Lung (tissue), 11 donors: ENCODE measurements at regions not wholly inside any gene's neighbourhood (a gene's known extent, or its start where the extent isn't known, plus 50 kb on each side); places are given as distances from the start of the nearest gene placed in this dataset.

Experiments used
- ATAC-seq: fragments of 200-7000 bp; cut with Tn5 transposase; one replicate; pipeline ENCODE4 v1.9.1; 2020; ENCODE audit warnings: moderate number of reproducible peaks; ENCODE audit not compliant: insufficient read depth, low FRiP score
- DNase-seq, 3 donors: peaks; one replicate each; pipeline ENCODE4 v3.0.0-alpha.2; 2013 to 2017
- H3K27ac ChIP-seq, 2 donors: one replicate each; pipeline ENCODE4 v1.5.1; 2013; ENCODE audit warnings: mild to moderate bottlenecking in 2 of 2, moderate library complexity in 2 of 2, control low read depth in 1 of 2, inconsistent platforms in 1 of 2, low read depth in 1 of 2, low read length in 1 of 2
- H3K27me3 ChIP-seq, 3 donors: one replicate each; pipeline ENCODE4 v1.5.1; 2013; ENCODE audit warnings: low read length in 2 of 3; ENCODE audit not compliant: control insufficient read depth in 3 of 3, insufficient read depth in 3 of 3
- H3K36me3 ChIP-seq, 4 donors: one replicate each; pipeline ENCODE4 v1.5.1; 2013; ENCODE audit warnings: low read length in 4 of 4, mild to moderate bottlenecking in 1 of 4, moderate library complexity in 1 of 4; ENCODE audit not compliant: control insufficient read depth in 4 of 4, insufficient read depth in 4 of 4
- H3K4me1 ChIP-seq, 5 donors: one replicate each; pipeline ENCODE4 v1.5.1; 2013; ENCODE audit warnings: low read length in 5 of 5, mild to moderate bottlenecking in 2 of 5, moderate library complexity in 1 of 5; ENCODE audit not compliant: control insufficient read depth in 5 of 5, insufficient read depth in 5 of 5
- H3K4me3 ChIP-seq: one replicate; pipeline ENCODE4 v1.5.1; 2013; ENCODE audit warnings: mild to moderate bottlenecking, control low read depth, moderate library complexity
- H3K9ac ChIP-seq, 2 donors: one replicate each; pipeline ENCODE4 v1.5.1; 2013; ENCODE audit warnings: low read length in 2 of 2, control low read depth in 1 of 2; ENCODE audit not compliant: insufficient read depth in 1 of 2
- H3K9me3 ChIP-seq, 4 donors: one replicate each; pipeline ENCODE4 v1.5.1; 2013; ENCODE audit warnings: low read length in 3 of 4, mild to moderate bottlenecking in 1 of 4, moderate library complexity in 1 of 4; ENCODE audit not compliant: control insufficient read depth in 4 of 4, insufficient read depth in 3 of 4
- CTCF ChIP-seq: IDR thresholded peaks from 2 replicates; pipeline ENCODE4 v1.5.1; 2012; ENCODE audit warnings: mild to moderate bottlenecking; ENCODE audit errors: control extremely low read depth, extremely low read depth
- WGBS, 2 donors: extraction: QIAGEN DNeasy Blood & Tissue Kit; methylation state at CpG; one replicate each; pipeline ENCODE4 v1.1.7; 2013; 5-methylcytosine and 5-hydroxymethylcytosine counted together
- donor health status: control.
- donor health status: control.
- donor health status: Bipolar disorder and iron deficiency.
- donor health status: healthy.
- donor health status: DM: yes; HTN: yes; CAD: no.

- no peaks in the 10 kb centered on the region for H3K9me3 ChIP-seq
- H3K27me3 ChIP-seq: no peaks in the 10 kb centered on the region
- DNase-seq (no peak), ATAC-seq (no peak)
- no peak overlapping the region for H3K9ac ChIP-seq
- no peaks in the 10 kb centered on the region for H3K36me3 ChIP-seq
- peaks cover 0 to 6% (median 0%) of the 10 kb centered on the region in 5 donors for H3K4me1 ChIP-seq
- H3K4me3 ChIP-seq: no peak overlapping the region
- WGBS, 2 donors: 96 to 98% methylated on average over 1 of the region's 1 CpG
- H3K27ac ChIP-seq: no peak overlapping the region
- TF ChIP-seq CTCF: no peak
Observed at GRCh38 chr4:133597251-133597650, 448.2 kb downstream of the PCDH10 start.

GRCh38 chr4:133596459-133596858 lies 447.4 kb downstream of the PCDH10 start:
- no peak for TF ChIP-seq CTCF
- ATAC-seq: no peak
- H3K27ac ChIP-seq: no peak overlapping the region

GRCh38 chr4:133594390-133595207 lies 445.5 kb downstream of the PCDH10 start:
- no peak overlapping the region for H3K9ac ChIP-seq
- no peaks in the 10 kb centered on the region for H3K36me3 ChIP-seq
- 82 to 86% methylated on average over 4 of the region's 4 CpGs for WGBS, 2 donors
- no peak overlapping the region for H3K4me3 ChIP-seq
- DNase-seq (peak in 2 of 3 donors; percentile 8 to 19), ATAC-seq (no peak)
- peaks cover 0 to 6% (median 0%) of the 10 kb centered on the region in 5 donors for H3K4me1 ChIP-seq
- H3K27ac ChIP-seq: no peak overlapping the region
- no peaks in the 10 kb centered on the region for H3K9me3 ChIP-seq
- H3K27me3 ChIP-seq: no peaks in the 10 kb centered on the region
- no peak for TF ChIP-seq CTCF

More at GRCh38 chr4:133596459-133596858, 447.4 kb downstream of the PCDH10 start:
- Histone ChIP-seq H3K9ac (no peak overlapping the region), H3K4me1 (peaks cover 0 to 6% (median 0%) of the 10 kb centered on the region in 5 donors), H3K9me3 (no peaks in the 10 kb centered on the region), H3K4me3 (no peak overlapping the region), H3K36me3 (no peaks in the 10 kb centered on the region), H3K27me3 (no peaks in the 10 kb centered on the region)
- WGBS, 2 donors: 77 to 79% methylated on average over 3 of the region's 3 CpGs
- DNase-seq: no peak

GRCh38 chr4:133593764-133594163 lies 444.7 kb downstream of the PCDH10 start:
- Histone ChIP-seq H3K9me3 (no peaks in the 10 kb centered on the region), H3K36me3 (no peaks in the 10 kb centered on the region), H3K27me3 (no peaks in the 10 kb centered on the region), H3K4me1 (peaks cover 0 to 6% (median 0%) of the 10 kb centered on the region in 5 donors), H3K4me3 (no peak overlapping the region), H3K27ac (no peak overlapping the region), H3K9ac (no peak overlapping the region)
- DNase-seq: no peak
- no peak for TF ChIP-seq CTCF
- no peak for ATAC-seq
